Spleen (tissue), 11 donors: ENCODE measurements at regions not wholly inside any gene's neighbourhood (a gene's known extent, or its start where the extent isn't known, plus 50 kb on each side); places are given as distances from the start of the nearest gene placed in this dataset.

ENCODE experiments used
- DNase-seq: peaks from one replicate; pipeline ENCODE4 v3.0.0-alpha.2; 2020
- H3K27ac ChIP-seq, 8 donors: fragments of 200-600 bp; sonication (generic) in 7 of 8; 1 replicate in 4 of 8; 2 replicates in 4 of 8; pipeline versions ENCODE4 v1.5.0 to v1.8.0; 2016 to 2021; ENCODE audit warnings: inconsistent platforms in 4 of 8, mild to moderate bottlenecking in 4 of 8, moderate library complexity in 1 of 8
- H3K27me3 ChIP-seq, 7 donors: fragments of 200-600 bp; sonication (generic) in 6 of 7; replicated peaks in 1 of 7; 1 replicate in 4 of 7; 2 replicates in 3 of 7; pipeline versions ENCODE4 v1.5.0 to v1.8.0; 2016 to 2021; ENCODE audit warnings: inconsistent platforms in 3 of 7, mild to moderate bottlenecking in 1 of 7
- H3K36me3 ChIP-seq, 6 donors: fragments of 200-600 bp; sonication (generic) in 5 of 6; 1 replicate in 4 of 6; 2 replicates in 2 of 6; pipeline versions ENCODE4 v1.5.0 to v1.8.0; 2016 to 2021; ENCODE audit warnings: inconsistent platforms in 2 of 6
- H3K4me1 ChIP-seq, 6 donors: fragments of 200-600 bp; sonication (generic) in 5 of 6; 1 replicate in 3 of 6; 2 replicates in 3 of 6; pipeline versions ENCODE4 v1.5.0 to v1.8.0; 2016 to 2021; ENCODE audit warnings: inconsistent platforms in 3 of 6
- H3K4me3 ChIP-seq, 8 donors: fragments of 200-600 bp; sonication (generic) in 7 of 8; 1 replicate in 4 of 8; 2 replicates in 4 of 8; pipeline versions ENCODE4 v1.5.0 to v1.8.0; 2016 to 2021; ENCODE audit warnings: inconsistent platforms in 4 of 8, mild to moderate bottlenecking in 4 of 8, moderate library complexity in 2 of 8
- H3K9me3 ChIP-seq, 8 donors: fragments of 200-600 bp; sonication (generic) in 7 of 8; 1 replicate in 4 of 8; 2 replicates in 4 of 8; pipeline versions ENCODE4 v1.5.0 to v1.8.0; 2016 to 2021; ENCODE audit warnings: inconsistent platforms in 4 of 8
- CTCF ChIP-seq, 11 experiments: fragments of 200-600 bp in 7 of 11; fragments of 450-650 bp in 4 of 11; sonication (generic) in 4 of 11; IDR thresholded peaks in 8 of 11; conservative IDR thresholded peaks in 3 of 11; 1 replicate in 7 of 11; 2 replicates in 4 of 11; pipeline versions ENCODE4 v1.4.0 to v1.8.0; 2016 to 2021; ENCODE audit warnings: antibody characterized with exemption in 11 of 11, inconsistent platforms in 4 of 11, mild to moderate bottlenecking in 1 of 11
- POLR2A ChIP-seq, 3 donors: fragments of 450-650 bp; IDR thresholded peaks; one replicate each; pipeline ENCODE4 v1.5.1; 2017; ENCODE audit warnings: antibody characterized with exemption in 3 of 3, mild to moderate bottlenecking in 1 of 3
- POLR2AphosphoS5 ChIP-seq, 3 donors: sonication (generic); formaldehyde crosslinking; IDR thresholded peaks; one replicate each; pipeline ENCODE4 v1.5.1; 2017; ENCODE audit warnings: antibody characterized with exemption in 3 of 3
- WGBS, 5 donors: extraction: QIAGEN DNeasy Blood & Tissue Kit in 3 of 5; methylation state at CpG; one replicate each; pipeline versions ENCODE4 v1.1.5 to v1.1.7; 2013 to 2018; 5-methylcytosine and 5-hydroxymethylcytosine counted together
- intact Hi-C: fragments of 100-400 bp; cut with DNase I; formaldehyde crosslinking; loops from one replicate; pipeline ENCODE4 v1.15.0; 2023; ENCODE audit warnings: low total_unique reads
- donor health status: healthy with polysubstance abuse.
- donor health status: DM: no; HTN: no; CAD: no; lungs with moderate emphysema.
- donor health status: DM: no; HTN: no; CAD: no.
- donor health status: Bipolar disorder and iron deficiency.
- donor health status: healthy.
- donor health status: DM: no; HTN: no; CAD: no.
- donor health status: DM: yes; HTN: yes; CAD: no.

GRCh38 chrX:8105531-8105930 lies 65.5 kb downstream of the VCX2 start:
- Histone ChIP-seq H3K4me1 (no peaks in the 10 kb centered on the region), H3K27ac (no peak overlapping the region), H3K4me3 (no peak overlapping the region), H3K27me3 (no peaks in the 10 kb centered on the region), H3K9me3 (peaks cover 0 to 14% (median 0%) of the 10 kb centered on the region in 8 donors), H3K36me3 (no peaks in the 10 kb centered on the region)
- no peak for DNase-seq
- TF ChIP-seq POLR2A (IDR thresholded peaks at IDR 0.05), result no peak
- TF ChIP-seq CTCF (IDR thresholded peaks at IDR 0.05 in 8 of 11, conservative IDR thresholded peaks at IDR 0.05 in 3 of 11), result no peak
- TF ChIP-seq POLR2AphosphoS5 (IDR thresholded peaks at IDR 0.05), result no peak
- intact Hi-C loops, result no loop called here

GRCh38 chrX:8103655-8104054 lies 67.4 kb downstream of the VCX2 start:
- Histone ChIP-seq H3K4me1 (no peaks in the 10 kb centered on the region), H3K36me3 (no peaks in the 10 kb centered on the region), H3K9me3 (peaks cover 0 to 14% (median 0%) of the 10 kb centered on the region in 8 donors), H3K4me3 (no peak overlapping the region), H3K27me3 (no peaks in the 10 kb centered on the region), H3K27ac (no peak overlapping the region)
- DNase-seq, result no peak
- TF ChIP-seq POLR2A (IDR thresholded peaks at IDR 0.05), result no peak
- no peak for TF ChIP-seq POLR2AphosphoS5 (IDR thresholded peaks at IDR 0.05)
- TF ChIP-seq CTCF (IDR thresholded peaks at IDR 0.05 in 8 of 11, conservative IDR thresholded peaks at IDR 0.05 in 3 of 11), result no peak
- intact Hi-C loops, result no loop called here
- WGBS, 5 donors, result 85 to 97% (median 90%) methylated on average over 6 of the region's 6 CpGs

- Histone ChIP-seq H3K27me3 (no peaks in the 10 kb centered on the region), H3K4me3 (no peak overlapping the region), H3K4me1 (no peaks in the 10 kb centered on the region), H3K27ac (no peak overlapping the region), H3K36me3 (no peaks in the 10 kb centered on the region), H3K9me3 (no peaks in the 10 kb centered on the region)
- intact Hi-C loops, result no loop called here
- no peak for DNase-seq
- TF ChIP-seq POLR2AphosphoS5 (IDR thresholded peaks at IDR 0.05) (no peak), CTCF (IDR thresholded peaks at IDR 0.05 in 8 of 11, conservative IDR thresholded peaks at IDR 0.05 in 3 of 11) (no peak), POLR2A (IDR thresholded peaks at IDR 0.05) (no peak)
- 81 to 87% (median 83%) methylated on average over 6 of the region's 6 CpGs for WGBS, 5 donors
Measured at GRCh38 chrX:8091510-8091909, 79.6 kb downstream of the VCX2 start.

DNA sequence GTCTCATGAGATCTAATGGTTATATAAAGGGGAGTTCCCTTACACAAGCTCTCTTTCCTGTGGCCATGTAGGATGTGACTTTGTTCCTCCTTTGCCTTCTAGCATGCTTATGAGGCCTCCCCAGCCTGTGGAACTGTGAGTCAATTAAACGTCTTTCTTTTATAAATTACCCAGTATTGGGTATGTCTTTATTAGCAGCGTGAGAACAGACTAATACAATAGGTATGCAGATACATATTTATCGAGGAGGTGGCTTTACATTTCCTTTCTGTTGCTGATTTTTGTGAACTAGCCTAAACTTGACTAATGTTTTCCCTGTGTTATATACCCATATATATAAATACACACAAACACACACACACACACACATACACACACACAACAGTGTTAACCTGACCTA lies 80.2 kb downstream of the VCX2 start:
- no peak for DNase-seq
- Histone ChIP-seq H3K4me3 (no peak overlapping the region), H3K36me3 (no peaks in the 10 kb centered on the region), H3K27me3 (no peaks in the 10 kb centered on the region), H3K9me3 (no peaks in the 10 kb centered on the region), H3K27ac (no peak overlapping the region), H3K4me1 (no peaks in the 10 kb centered on the region)
- TF ChIP-seq POLR2A (IDR thresholded peaks at IDR 0.05), result no peak
- TF ChIP-seq POLR2AphosphoS5 (IDR thresholded peaks at IDR 0.05), result no peak
- no peak for TF ChIP-seq CTCF (IDR thresholded peaks at IDR 0.05 in 8 of 11, conservative IDR thresholded peaks at IDR 0.05 in 3 of 11)
- intact Hi-C loops, result no loop called here
- 62 to 86% (median 74%) methylated on average over 3 of the region's 3 CpGs for WGBS, 5 donors
